SK-N-SH (cell line): ENCODE measurements at regions not wholly inside any gene's neighbourhood (a gene's known extent, or its start where the extent isn't known, plus 50 kb on each side); places are given as distances from the start of the nearest gene placed in this dataset.

Experiments
- CTCF ChIA-PET: fragments of 300-600, 350-600 bp; formaldehyde crosslinking; extraction: SDS; loops from one replicate; lab custom pipeline; 2021; lab: Yijun Ruan, JAX
- POLR2A ChIA-PET: fragments of 350-600 bp; sonication (Branson Sonifier 250); formaldehyde crosslinking; extraction: SDS; loops from one replicate; lab custom pipeline; 2020; ENCODE audit warnings: antibody characterized with exemption, inconsistent platforms; lab: Yijun Ruan, JAX
- DNase-seq: peaks from one replicate; pipeline ENCODE4 v3.0.0; 2012
- H2AFZ ChIP-seq: fragments of 200-600 bp; sonication (generic); 2 replicates; pipeline ENCODE4 v1.8.1; 2016; ENCODE audit warnings: antibody characterized with exemption, mild to moderate bottlenecking, low read depth
- H3F3A ChIP-seq: fragments of 200-600 bp; sonication (generic); replicated peaks from 2 replicates; pipeline ENCODE3; 2016; ENCODE audit warnings: antibody characterized with exemption, mild to moderate bottlenecking; ENCODE audit not compliant: insufficient read depth
- H3K27ac ChIP-seq, 2 experiments: fragments of 200-500 bp in 1 of 2; fragments of 200-600 bp in 1 of 2; sonication (Bioruptor generic) in 1 of 2; sonication (generic), shearing (Covaris generic) in 1 of 2; 2 replicates each; pipeline versions ENCODE4 v1.5.1 to v1.6.1; 2014 to 2016; ENCODE audit warnings: low read depth in 2 of 2, inconsistent platforms in 1 of 2, low read length in 1 of 2, mild to moderate bottlenecking in 1 of 2, mixed read lengths in 1 of 2
- H3K27me3 ChIP-seq: fragments of 200-600 bp; sonication (generic), shearing (Covaris generic); 2 replicates; pipeline ENCODE4 v1.6.1; 2016; ENCODE audit warnings: mixed run types; ENCODE audit not compliant: insufficient read depth
- H3K36me3 ChIP-seq, 2 experiments: fragments of 200-500 bp in 1 of 2; fragments of 200-600 bp in 1 of 2; sonication (Bioruptor generic) in 1 of 2; sonication (generic) in 1 of 2; replicated peaks in 1 of 2; 2 replicates each; pipeline versions ENCODE3 to v1.5.1; 2014 to 2016; ENCODE audit warnings: low read length in 1 of 2, mild to moderate bottlenecking in 1 of 2; ENCODE audit not compliant: insufficient read depth in 2 of 2, control insufficient read depth in 1 of 2
- H3K4me1 ChIP-seq, 2 experiments: fragments of 200-500 bp in 1 of 2; fragments of 200-600 bp in 1 of 2; sonication (Bioruptor generic) in 1 of 2; sonication (generic), shearing (Covaris generic) in 1 of 2; 2 replicates each; pipeline versions ENCODE4 v1.5.1 to v1.6.1; 2014 to 2016; ENCODE audit warnings: low read depth in 1 of 2, low read length in 1 of 2, mixed run types in 1 of 2; ENCODE audit not compliant: insufficient read depth in 2 of 2, control insufficient read depth in 1 of 2
- H3K4me2 ChIP-seq: fragments of 200-600 bp; sonication (generic), shearing (Covaris generic); 2 replicates; pipeline ENCODE4 v1.6.1; 2017; ENCODE audit warnings: mixed run types
- H3K4me3 ChIP-seq, 2 experiments: fragments of 200-500 bp in 1 of 2; fragments of 200-600 bp in 1 of 2; sonication (Bioruptor generic) in 1 of 2; sonication (generic), shearing (Covaris generic) in 1 of 2; 2 replicates each; pipeline versions ENCODE4 v1.5.1 to v1.8.1; 2014 to 2016; ENCODE audit warnings: low read depth in 2 of 2, inconsistent platforms in 1 of 2, low read length in 1 of 2, mild to moderate bottlenecking in 1 of 2, mixed read lengths in 1 of 2, moderate library complexity in 1 of 2
- H3K79me2 ChIP-seq: fragments of 200-600 bp; sonication (generic); 2 replicates; pipeline ENCODE4 v1.8.1; 2017; ENCODE audit warnings: mild to moderate bottlenecking; ENCODE audit not compliant: insufficient read depth
- H3K9ac ChIP-seq: fragments of 200-600 bp; sonication (generic); 2 replicates; pipeline ENCODE4 v1.6.1; 2017; ENCODE audit warnings: mixed run types
- H3K9me2 ChIP-seq: fragments of 200-600 bp; sonication (generic); 2 replicates; pipeline ENCODE4 v1.6.1; 2017; ENCODE audit warnings: mixed run types
- H3K9me3 ChIP-seq: fragments of 200-600 bp; sonication (generic); 2 replicates; pipeline ENCODE4 v1.6.1; 2017; ENCODE audit warnings: mixed run types, mild to moderate bottlenecking, moderate library complexity
- H4K20me1 ChIP-seq: fragments of 200-600 bp; sonication (generic); 2 replicates; pipeline ENCODE4 v1.6.1; 2017; ENCODE audit warnings: mild to moderate bottlenecking, mixed run types; ENCODE audit not compliant: insufficient read depth
- FOSL2 ChIP-seq: IDR thresholded peaks from 2 replicates; pipeline ENCODE4 v1.4.0; 2012; ENCODE audit warnings: low read depth, mild to moderate bottlenecking, moderate library complexity, borderline replicate concordance
- MEF2A ChIP-seq: IDR thresholded peaks from 2 replicates; pipeline ENCODE4 v1.4.0; 2012; ENCODE audit warnings: low read depth, borderline replicate concordance
- NRF1 ChIP-seq: IDR thresholded peaks from 2 replicates; pipeline ENCODE4 v1.6.1; 2012; ENCODE audit warnings: low read depth, mild to moderate bottlenecking, low read length
- POLR2AphosphoS5 ChIP-seq: IDR thresholded peaks from 2 replicates; pipeline ENCODE4 v1.6.1; 2012; ENCODE audit warnings: low read depth, low read length
- RAD21 ChIP-seq: IDR thresholded peaks from 2 replicates; pipeline ENCODE4 v1.6.1; 2012; ENCODE audit warnings: mild to moderate bottlenecking, low read length
- SMC3 ChIP-seq: IDR thresholded peaks from 2 replicates; pipeline ENCODE4 v1.6.1; 2012; ENCODE audit warnings: low read depth, low read length, improper control_type of control experiment
- WGBS: methylation state at CpG from one replicate; pipeline ENCODE4 v1.1.6; 2017; ENCODE audit warnings: low lambda C conversion rate; 5-methylcytosine and 5-hydroxymethylcytosine counted together
- TF ChIP-seq, protein P1 (sequence below): fragments of 200-600 bp; sonication (generic); IDR thresholded peaks from 2 replicates; pipeline ENCODE4 v1.6.1; 2017; ENCODE audit warnings: antibody characterized with exemption, mild to moderate bottlenecking, moderate library complexity
- TF ChIP-seq, protein P2 (sequence below): IDR thresholded peaks from 2 replicates; pipeline ENCODE4; 2012
- TF ChIP-seq, protein P3 (sequence below): IDR thresholded peaks from 2 replicates; pipeline ENCODE4 v1.4.0; 2012; ENCODE audit warnings: low read depth, borderline replicate concordance
- TF ChIP-seq, protein P4 (sequence below): fragments of 150-350 bp; IDR thresholded peaks from 2 replicates; pipeline ENCODE4 v1.6.1; 2016; ENCODE audit warnings: mild to moderate bottlenecking, low read depth, low read length

DNA sequence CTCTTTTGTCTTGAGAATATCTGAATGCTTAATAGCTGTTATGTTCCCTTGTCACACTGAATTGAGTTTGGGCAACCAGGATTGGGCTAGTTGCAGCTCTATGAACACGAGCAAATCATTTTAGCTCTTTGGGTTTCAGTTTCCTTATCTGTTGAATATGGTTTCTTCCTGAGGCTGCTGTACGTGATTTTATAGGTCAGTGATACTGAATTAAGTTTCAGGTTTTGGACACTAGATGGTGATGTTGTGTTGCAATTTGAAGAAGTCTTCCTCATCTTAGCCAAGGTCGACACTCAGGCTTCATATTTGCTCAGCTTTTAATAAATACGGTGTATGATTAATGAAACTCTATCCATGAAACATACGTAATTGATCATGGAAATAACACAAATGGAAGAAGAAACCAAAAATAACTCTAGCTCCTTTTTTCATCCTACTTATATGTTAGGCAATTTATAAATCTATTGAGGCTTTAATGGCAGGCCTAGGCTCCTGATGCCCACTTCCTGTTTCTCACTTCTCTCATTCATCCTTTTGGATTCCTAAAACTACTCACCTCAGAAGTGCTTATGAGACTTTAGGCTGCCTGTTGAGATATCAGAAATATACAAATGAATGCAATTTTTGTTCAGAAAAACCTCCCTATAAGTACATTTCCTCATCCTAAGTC, 354.1 kb upstream of the MAP3K7 start:
- H3F3A ChIP-seq, result no peaks in the 10 kb centered on the region
- H3K36me3 ChIP-seq, result no peaks in the 10 kb centered on the region
- peak overlapping the region; percentile 10; the same call in 1 of the 2 replicates for H2AFZ ChIP-seq
- H3K79me2 ChIP-seq, result no peaks in the 10 kb centered on the region
- TF ChIP-seq MEF2A (no peak), SMC3 (peak; percentile 42), RAD21 (peak; percentile 72), POLR2AphosphoS5 (no peak)
- TF ChIP-seq, protein P1, sequence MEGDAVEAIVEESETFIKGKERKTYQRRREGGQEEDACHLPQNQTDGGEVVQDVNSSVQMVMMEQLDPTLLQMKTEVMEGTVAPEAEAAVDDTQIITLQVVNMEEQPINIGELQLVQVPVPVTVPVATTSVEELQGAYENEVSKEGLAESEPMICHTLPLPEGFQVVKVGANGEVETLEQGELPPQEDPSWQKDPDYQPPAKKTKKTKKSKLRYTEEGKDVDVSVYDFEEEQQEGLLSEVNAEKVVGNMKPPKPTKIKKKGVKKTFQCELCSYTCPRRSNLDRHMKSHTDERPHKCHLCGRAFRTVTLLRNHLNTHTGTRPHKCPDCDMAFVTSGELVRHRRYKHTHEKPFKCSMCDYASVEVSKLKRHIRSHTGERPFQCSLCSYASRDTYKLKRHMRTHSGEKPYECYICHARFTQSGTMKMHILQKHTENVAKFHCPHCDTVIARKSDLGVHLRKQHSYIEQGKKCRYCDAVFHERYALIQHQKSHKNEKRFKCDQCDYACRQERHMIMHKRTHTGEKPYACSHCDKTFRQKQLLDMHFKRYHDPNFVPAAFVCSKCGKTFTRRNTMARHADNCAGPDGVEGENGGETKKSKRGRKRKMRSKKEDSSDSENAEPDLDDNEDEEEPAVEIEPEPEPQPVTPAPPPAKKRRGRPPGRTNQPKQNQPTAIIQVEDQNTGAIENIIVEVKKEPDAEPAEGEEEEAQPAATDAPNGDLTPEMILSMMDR, result peak; percentile 70
- TF ChIP-seq, all 33 proteins: peak for 3
- H3K4me3 ChIP-seq, result peak overlapping the region; percentile 22 to 25; a peak in 1 of 4 replicates
- H4K20me1 ChIP-seq, result no peaks in the 10 kb centered on the region
- no peak overlapping the region; the same call in 1 of the 2 replicates for H3K4me2 ChIP-seq
- DNase-seq, result peak; percentile 45
- H3K4me1 ChIP-seq, result no peaks in the 10 kb centered on the region
- CTCF ChIA-PET, result interaction anchor here (0.6 to 2.0 kb wide), 15 partner anchors 8 to 140 kb away, joined by 3 to 12 read pairs (median 3); no protein-coding TSS in a partner anchor
- no peak overlapping the region for H3K9ac ChIP-seq
- no peak overlapping the region for H3K27ac ChIP-seq
- H3K27me3 ChIP-seq, result 0 out of 2 replicates have a peak, but pooled peaks cover 5% of the 10 kb centered on the region
- WGBS, result 29% methylated on average over 5 of the region's 5 CpGs
- POLR2A ChIA-PET, result no interaction called here
- H3K9me3 ChIP-seq, result no peaks in the 10 kb centered on the region
- no peaks in the 10 kb centered on the region for H3K9me2 ChIP-seq

DNA sequence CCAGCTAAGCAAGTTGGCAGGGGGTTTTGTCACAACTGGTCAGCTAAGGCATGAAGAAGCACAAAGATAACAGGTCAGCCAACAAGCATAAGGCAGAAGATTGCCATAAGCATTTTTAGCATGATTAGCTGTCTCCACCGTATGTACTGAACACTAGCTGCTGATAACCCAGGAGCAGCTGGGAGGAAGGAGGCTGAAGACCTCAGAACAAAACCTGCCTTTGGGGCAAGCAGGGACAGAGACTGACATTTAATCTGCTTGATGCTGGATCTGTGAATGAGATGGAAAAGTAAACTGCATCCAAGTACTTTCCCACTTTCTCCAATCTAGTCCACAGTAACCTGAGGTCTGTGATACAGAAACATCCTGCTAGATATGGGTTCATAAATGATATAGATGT, 353.0 kb upstream of the MAP3K7 start:
- ChIA-PET CTCF (interaction anchor here (1.0 to 1.5 kb wide), 2 partner anchors 9 to 15 kb away, joined by 3 to 12 read pairs; no protein-coding TSS in a partner anchor), POLR2A (no interaction called here)
- H3K9ac ChIP-seq, result no peak overlapping the region
- no peaks in the 10 kb centered on the region for H3K36me3 ChIP-seq
- H3K27ac ChIP-seq, result no peak overlapping the region
- no peaks in the 10 kb centered on the region for H3K79me2 ChIP-seq
- no peaks in the 10 kb centered on the region for H3F3A ChIP-seq
- TF ChIP-seq, protein P2, sequence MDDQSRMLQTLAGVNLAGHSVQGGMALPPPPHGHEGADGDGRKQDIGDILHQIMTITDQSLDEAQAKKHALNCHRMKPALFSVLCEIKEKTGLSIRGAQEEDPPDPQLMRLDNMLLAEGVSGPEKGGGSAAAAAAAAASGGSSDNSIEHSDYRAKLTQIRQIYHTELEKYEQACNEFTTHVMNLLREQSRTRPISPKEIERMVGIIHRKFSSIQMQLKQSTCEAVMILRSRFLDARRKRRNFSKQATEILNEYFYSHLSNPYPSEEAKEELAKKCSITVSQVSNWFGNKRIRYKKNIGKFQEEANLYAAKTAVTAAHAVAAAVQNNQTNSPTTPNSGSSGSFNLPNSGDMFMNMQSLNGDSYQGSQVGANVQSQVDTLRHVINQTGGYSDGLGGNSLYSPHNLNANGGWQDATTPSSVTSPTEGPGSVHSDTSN, result no peak
- no peak for TF ChIP-seq FOSL2
- TF ChIP-seq, protein P3, sequence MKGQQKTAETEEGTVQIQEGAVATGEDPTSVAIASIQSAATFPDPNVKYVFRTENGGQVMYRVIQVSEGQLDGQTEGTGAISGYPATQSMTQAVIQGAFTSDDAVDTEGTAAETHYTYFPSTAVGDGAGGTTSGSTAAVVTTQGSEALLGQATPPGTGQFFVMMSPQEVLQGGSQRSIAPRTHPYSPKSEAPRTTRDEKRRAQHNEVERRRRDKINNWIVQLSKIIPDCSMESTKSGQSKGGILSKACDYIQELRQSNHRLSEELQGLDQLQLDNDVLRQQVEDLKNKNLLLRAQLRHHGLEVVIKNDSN, result no peak
- no peak for TF ChIP-seq NRF1
- TF ChIP-seq, protein P4, sequence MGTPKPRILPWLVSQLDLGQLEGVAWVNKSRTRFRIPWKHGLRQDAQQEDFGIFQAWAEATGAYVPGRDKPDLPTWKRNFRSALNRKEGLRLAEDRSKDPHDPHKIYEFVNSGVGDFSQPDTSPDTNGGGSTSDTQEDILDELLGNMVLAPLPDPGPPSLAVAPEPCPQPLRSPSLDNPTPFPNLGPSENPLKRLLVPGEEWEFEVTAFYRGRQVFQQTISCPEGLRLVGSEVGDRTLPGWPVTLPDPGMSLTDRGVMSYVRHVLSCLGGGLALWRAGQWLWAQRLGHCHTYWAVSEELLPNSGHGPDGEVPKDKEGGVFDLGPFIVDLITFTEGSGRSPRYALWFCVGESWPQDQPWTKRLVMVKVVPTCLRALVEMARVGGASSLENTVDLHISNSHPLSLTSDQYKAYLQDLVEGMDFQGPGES, result no peak
- no peak for DNase-seq
- no peaks in the 10 kb centered on the region for H3K9me3 ChIP-seq
- no peak overlapping the region for H2AFZ ChIP-seq
- no peak overlapping the region for H3K4me2 ChIP-seq
- H3K4me1 ChIP-seq, result no peaks in the 10 kb centered on the region
- H3K9me2 ChIP-seq, result no peaks in the 10 kb centered on the region
- no peaks in the 10 kb centered on the region for H4K20me1 ChIP-seq
- H3K4me3 ChIP-seq, result no peak overlapping the region
- 0 out of 2 replicates have a peak, but pooled peaks cover 5% of the 10 kb centered on the region for H3K27me3 ChIP-seq
- 75% methylated on average over 1 of the region's 1 CpG for WGBS
